GM12865 (cell line): ENCODE measurements at regions not wholly inside any gene's neighbourhood (a gene's known extent, or its start where the extent isn't known, plus 50 kb on each side); places are given as distances from the start of the nearest gene placed in this dataset.
"Not testable (repeated sequence)": the region's sequence is repeated elsewhere in the genome, so short reads cannot be mapped to it uniquely, and the experiment has no call there.

Experiments used
- DNase-seq: peaks from one replicate; pipeline ENCODE4 v3.0.0; 2010; ENCODE audit warnings: low read depth
- H3K4me3 ChIP-seq: 2 replicates; pipeline ENCODE4 v1.5.1; 2011; ENCODE audit warnings: mild to moderate bottlenecking, low read depth, low read length, control low read depth
- CTCF ChIP-seq: IDR thresholded peaks from 2 replicates; pipeline ENCODE4 v1.5.1; 2011; ENCODE audit warnings: low read length, control low read depth, low read depth, inconsistent platforms; ENCODE audit not compliant: insufficient read depth; ENCODE audit errors: missing control alignments

- TF ChIP-seq CTCF: no peak
- no peak overlapping the region for H3K4me3 ChIP-seq
- DNase-seq: no peak
These were observed 527.7 kb upstream of the SOX9 start for GRCh38 chr17:71593078-71593477.

GRCh38 chr17:71599583-71599982 is 521.2 kb upstream of the SOX9 start:
- H3K4me3 ChIP-seq, DNase-seq: not testable (repeated sequence)

GRCh38 chr17:71600137-71600789 is 520.6 kb upstream of the SOX9 start:
- no peak for TF ChIP-seq CTCF
- peak; percentile 14 for DNase-seq
- no peak overlapping the region for H3K4me3 ChIP-seq

GRCh38 chr17:71601894-71602504 is 518.8 kb upstream of the SOX9 start:
- TF ChIP-seq CTCF: no peak
- H3K4me3 ChIP-seq: no peak overlapping the region
- DNase-seq: no peak

GRCh38 chr17:71613996-71614395 is 506.8 kb upstream of the SOX9 start:
- no peak for TF ChIP-seq CTCF
- no peak for DNase-seq

GRCh38 chr17:71615820-71616219 is 505.0 kb upstream of the SOX9 start:
- no peak for TF ChIP-seq CTCF
- DNase-seq: no peak

More at GRCh38 chr17:71613996-71614395, 506.8 kb upstream of the SOX9 start:
- H3K4me3 ChIP-seq: no peak overlapping the region

GRCh38 chr17:71617767-71618166 is 503.1 kb upstream of the SOX9 start:
- not testable (repeated sequence) for H3K4me3 ChIP-seq, DNase-seq

More at GRCh38 chr17:71615820-71616219, 505.0 kb upstream of the SOX9 start:
- H3K4me3 ChIP-seq: no peak overlapping the region

- no peak overlapping the region for H3K4me3 ChIP-seq
- no peak for TF ChIP-seq CTCF
- DNase-seq: no peak
These were observed 495.5 kb upstream of the SOX9 start for GRCh38 chr17:71625330-71625729.
